ENCODE measurements at regions not wholly inside any gene's neighbourhood (a gene's known extent, or its start where the extent isn't known, plus 50 kb on each side); places are given as distances from the start of the nearest gene placed in this dataset.

- no peak for TF ChIP-seq POLR2AphosphoS5 (IDR thresholded peaks at IDR 0.05; ENCODE audit: low read depth, low read length)
- no peak for TF ChIP-seq TAF1 (IDR thresholded peaks at IDR 0.05; ENCODE audit: borderline replicate concordance, insufficient read depth, low read length)
Measured at GRCh38 chr10:113470372-113471240, 82.2 kb upstream of the HABP2 start.

Data from PFSK-1 (cell line).